GM12878 (cell line): ENCODE measurements at regions not wholly inside any gene's neighbourhood (a gene's known extent, or its start where the extent isn't known, plus 50 kb on each side); places are given as distances from the start of the nearest gene placed in this dataset.

Experiments used
- SPI1 ChIP-seq: IDR thresholded peaks from 2 replicates; pipeline ENCODE4 v1.6.1; 2011; ENCODE audit warnings: low read depth, mild to moderate bottlenecking, low read length, moderate library complexity, borderline replicate concordance; ENCODE audit not compliant: insufficient read depth
- TF ChIP-seq, protein P1 (sequence below), 3 experiments: IDR thresholded peaks in 2 of 3; conservative IDR thresholded peaks in 1 of 3; 2 replicates each; pipeline ENCODE4 v1.5.1; 2011; ENCODE audit warnings: low read depth in 3 of 3, low read length in 3 of 3, mild to moderate bottlenecking in 3 of 3, control low read depth in 2 of 3, moderate library complexity in 2 of 3, inconsistent platforms in 1 of 3, mixed read lengths in 1 of 3; ENCODE audit not compliant: control insufficient read depth in 2 of 3, insufficient read depth in 1 of 3; ENCODE audit errors: extremely low read depth in 1 of 3

DNA sequence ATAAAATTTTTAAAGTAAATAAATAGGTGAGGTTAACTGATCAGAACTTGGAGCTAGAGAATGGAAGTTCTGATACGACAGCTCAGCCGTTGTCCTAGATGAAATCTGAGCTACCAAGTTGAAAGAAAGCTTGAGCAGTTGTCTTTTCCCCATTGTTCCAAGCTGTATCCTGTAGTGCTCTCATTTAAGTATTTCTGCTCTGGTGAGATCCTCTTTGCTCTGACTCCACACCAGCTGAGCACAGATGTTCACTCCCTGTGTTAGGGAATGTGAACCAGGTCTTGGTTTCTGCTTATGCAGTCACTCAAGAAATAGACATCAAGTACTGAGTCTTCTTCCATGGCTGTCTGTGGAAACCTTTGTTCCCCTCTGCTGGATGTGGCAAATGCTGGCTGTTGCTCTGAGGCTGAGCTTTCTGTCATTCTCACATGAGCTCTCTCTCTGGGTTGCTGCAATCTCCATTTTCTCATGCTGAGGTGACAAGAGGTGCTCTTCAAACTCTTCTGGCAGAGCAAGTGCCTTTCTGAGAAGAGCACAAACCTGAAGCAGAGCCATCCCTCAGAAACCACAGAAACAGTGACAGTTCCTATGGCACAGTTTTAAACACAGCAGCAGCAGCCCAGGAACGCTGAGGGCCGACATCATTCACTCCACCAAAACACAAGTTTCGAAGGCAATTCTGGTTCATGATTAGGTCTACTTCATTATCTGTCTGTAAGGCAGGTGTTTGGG lies 194.1 kb downstream of the SP3 start:
- TF ChIP-seq, protein P1, sequence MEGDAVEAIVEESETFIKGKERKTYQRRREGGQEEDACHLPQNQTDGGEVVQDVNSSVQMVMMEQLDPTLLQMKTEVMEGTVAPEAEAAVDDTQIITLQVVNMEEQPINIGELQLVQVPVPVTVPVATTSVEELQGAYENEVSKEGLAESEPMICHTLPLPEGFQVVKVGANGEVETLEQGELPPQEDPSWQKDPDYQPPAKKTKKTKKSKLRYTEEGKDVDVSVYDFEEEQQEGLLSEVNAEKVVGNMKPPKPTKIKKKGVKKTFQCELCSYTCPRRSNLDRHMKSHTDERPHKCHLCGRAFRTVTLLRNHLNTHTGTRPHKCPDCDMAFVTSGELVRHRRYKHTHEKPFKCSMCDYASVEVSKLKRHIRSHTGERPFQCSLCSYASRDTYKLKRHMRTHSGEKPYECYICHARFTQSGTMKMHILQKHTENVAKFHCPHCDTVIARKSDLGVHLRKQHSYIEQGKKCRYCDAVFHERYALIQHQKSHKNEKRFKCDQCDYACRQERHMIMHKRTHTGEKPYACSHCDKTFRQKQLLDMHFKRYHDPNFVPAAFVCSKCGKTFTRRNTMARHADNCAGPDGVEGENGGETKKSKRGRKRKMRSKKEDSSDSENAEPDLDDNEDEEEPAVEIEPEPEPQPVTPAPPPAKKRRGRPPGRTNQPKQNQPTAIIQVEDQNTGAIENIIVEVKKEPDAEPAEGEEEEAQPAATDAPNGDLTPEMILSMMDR (IDR thresholded peaks at IDR 0.05 in 2 of 3, conservative IDR thresholded peaks at IDR 0.05 in 1 of 3; ENCODE audit: control insufficient read depth in 2 of 3, extremely low read depth in 1 of 3, insufficient read depth in 1 of 3, low read depth in 3 of 3, low read length in 3 of 3) = no peak
- TF ChIP-seq SPI1 = no peak
